H1 (cell line): ENCODE measurements at regions not wholly inside any gene's neighbourhood (a gene's known extent, or its start where the extent isn't known, plus 50 kb on each side); places are given as distances from the start of the nearest gene placed in this dataset.

ENCODE experiments used
- ATF3 ChIP-seq: IDR thresholded peaks from 2 replicates; pipeline ENCODE4 v1.6.1; 2011; ENCODE audit warnings: low read depth, mild to moderate bottlenecking, low read length; ENCODE audit not compliant: insufficient read depth
- CTCF ChIP-seq, 3 experiments: IDR thresholded peaks; 1 replicate in 2 of 3; 2 replicates in 1 of 3; pipeline versions ENCODE4 v1.5.1 to v1.6.1; 2011; ENCODE audit warnings: low read length in 3 of 3, mild to moderate bottlenecking in 3 of 3, inconsistent platforms in 2 of 3, low read depth in 1 of 3, moderate library complexity in 1 of 3; ENCODE audit not compliant: insufficient read depth in 1 of 3; ENCODE audit errors: control extremely low read depth in 1 of 3

- TF ChIP-seq CTCF (IDR thresholded peaks at IDR 0.05; ENCODE audit: control extremely low read depth in 1 of 3, insufficient read depth in 1 of 3, low read depth in 1 of 3, low read length in 3 of 3), result no peak
- TF ChIP-seq ATF3, result no peak
Observed at GRCh38 chr16:26856791-26857190, 209.9 kb upstream of the C16orf82 start.
